ENCODE measurements at regions not wholly inside any gene's neighbourhood (a gene's known extent, or its start where the extent isn't known, plus 50 kb on each side); places are given as distances from the start of the nearest gene placed in this dataset.

- TF ChIP-seq CTCF (IDR thresholded peaks at IDR 0.05) (no peak), EZH2 (IDR thresholded peaks at IDR 0.05; ENCODE audit: borderline replicate concordance, insufficient read depth, low read depth, low read length, poor library complexity, severe bottlenecking) (no peak)
Measured at GRCh38 chr9:75548871-75549270, 341.6 kb upstream of the PCSK5 start.

Data from B cell (primary cell).